Kidney glomerular epithelial cell (primary cell): ENCODE measurements at regions not wholly inside any gene's neighbourhood (a gene's known extent, or its start where the extent isn't known, plus 50 kb on each side); places are given as distances from the start of the nearest gene placed in this dataset.
A peak's percentile ranks its signal among the peaks of the same experiment; 100 is the strongest.

Experiments used
- DNase-seq: peaks from one replicate; lab custom pipeline; 2025; lab: John Stamatoyannopoulos, UW

GRCh38 chr10:2950546-2950945 is 116.8 kb upstream of the PFKP start:
- DNase-seq: no peak

DNA sequence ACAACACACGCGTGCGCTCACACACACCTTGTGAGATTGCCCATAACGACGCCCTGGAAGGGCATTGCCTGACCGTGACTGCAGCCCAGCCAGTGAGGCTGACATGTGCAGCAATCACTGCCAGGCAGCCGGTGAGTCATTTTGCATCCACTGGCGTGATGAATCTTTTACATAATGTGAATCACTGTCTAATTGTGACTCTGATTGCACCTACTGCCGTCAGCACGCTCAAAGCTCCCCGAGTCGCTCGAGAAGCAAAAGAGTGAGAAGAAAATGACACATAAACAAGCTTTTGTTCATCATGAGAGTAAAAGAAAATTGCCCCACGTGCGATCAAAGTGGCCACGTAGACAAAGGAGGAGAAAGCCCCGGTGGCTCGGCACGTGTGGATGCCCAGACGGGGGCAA is 117.4 kb upstream of the PFKP start:
- peak; percentile 16 for DNase-seq

DNA sequence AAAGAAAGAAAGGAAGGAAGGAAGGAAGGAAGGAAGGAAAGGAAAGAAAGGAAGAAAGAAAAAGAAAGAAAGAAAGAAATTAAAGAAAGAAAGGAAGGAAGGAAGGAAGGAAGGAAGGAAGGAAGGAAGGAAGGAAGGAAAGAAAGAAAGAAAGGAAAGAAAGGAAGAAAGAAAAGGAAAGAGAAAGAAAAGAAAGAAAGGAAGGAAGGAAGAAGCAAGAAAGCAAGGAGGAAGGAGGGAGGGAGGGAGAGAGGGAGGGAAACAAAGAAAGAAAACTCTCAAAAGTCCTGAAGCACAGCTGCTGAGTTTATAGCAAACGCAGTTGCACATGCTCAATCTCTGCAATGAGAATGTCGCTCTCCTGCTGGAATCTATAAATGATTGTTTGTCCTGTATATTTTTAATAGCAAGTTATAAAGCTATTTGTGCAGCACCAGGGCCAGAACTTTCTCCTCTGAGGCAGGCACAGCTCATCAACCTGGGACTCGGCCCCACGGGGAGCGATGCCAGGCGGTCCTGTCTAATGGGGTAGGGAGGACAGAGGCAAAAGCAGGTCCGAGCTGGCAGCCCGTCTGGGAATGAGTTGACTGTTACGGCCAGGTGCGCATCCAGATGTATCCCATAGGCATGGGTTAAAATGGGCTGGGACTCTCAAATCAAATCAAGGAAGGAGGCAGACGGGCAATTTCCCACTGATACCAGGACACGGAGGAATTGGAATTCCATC is 118.0 kb upstream of the PFKP start:
- no peak for DNase-seq

DNA sequence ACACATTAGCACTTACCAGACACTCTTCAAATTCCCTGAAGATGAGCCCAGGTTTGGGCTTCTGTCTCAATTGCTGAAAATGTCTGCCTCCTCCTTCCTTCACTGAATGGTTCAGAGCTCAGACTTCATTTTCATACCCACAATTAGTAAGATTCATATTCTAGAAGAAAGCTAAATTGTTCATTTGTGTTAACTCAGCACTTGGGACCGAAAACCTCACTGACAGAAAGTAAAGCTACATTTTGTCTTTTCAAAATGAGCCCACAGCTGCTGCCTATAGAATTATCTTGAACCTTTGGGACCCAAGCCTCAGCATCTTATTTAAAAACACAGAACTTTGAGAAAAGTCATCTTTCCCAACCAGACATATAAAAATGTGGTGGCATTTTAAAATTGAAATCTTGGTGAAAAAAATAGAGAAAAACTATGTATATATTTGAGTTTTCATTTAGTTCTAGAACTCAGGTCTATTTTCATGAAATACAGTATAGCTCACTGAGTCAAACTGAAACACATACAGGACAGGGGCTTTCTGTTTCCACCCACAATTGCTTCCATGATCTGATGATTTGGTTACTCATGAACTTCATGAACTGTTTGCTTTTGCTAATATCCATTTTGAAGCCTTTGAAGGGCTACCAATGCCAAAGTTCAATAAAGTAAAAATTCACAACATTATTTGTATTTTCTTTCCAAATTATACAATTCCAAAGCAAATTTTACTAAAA is 119.1 kb upstream of the PFKP start:
- DNase-seq: no peak

- no peak for DNase-seq
These were observed 122.6 kb upstream of the PFKP start for GRCh38 chr10:2944788-2945187.

GRCh38 chr10:2943932-2944614 is 123.3 kb upstream of the PFKP start:
- no peak for DNase-seq

DNA sequence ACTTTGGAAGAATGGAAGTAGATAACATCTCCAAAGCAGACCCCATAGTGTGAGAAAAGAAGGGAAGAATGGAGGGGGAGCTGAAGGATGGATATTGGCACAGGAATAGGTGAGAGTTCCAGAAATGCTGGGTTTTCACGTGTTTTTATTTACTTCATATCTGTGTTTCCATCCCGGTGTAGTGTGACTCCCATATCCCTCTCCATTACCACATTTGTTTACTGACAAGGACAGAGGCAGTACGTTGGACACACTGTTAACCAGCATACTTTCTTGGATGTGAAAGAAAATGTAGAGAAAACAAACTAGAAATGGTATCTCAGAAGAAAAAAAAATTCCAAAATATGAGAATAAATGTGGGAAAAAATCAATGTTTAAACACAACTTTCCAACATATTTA is 124.4 kb upstream of the PFKP start:
- DNase-seq: no peak

DNA sequence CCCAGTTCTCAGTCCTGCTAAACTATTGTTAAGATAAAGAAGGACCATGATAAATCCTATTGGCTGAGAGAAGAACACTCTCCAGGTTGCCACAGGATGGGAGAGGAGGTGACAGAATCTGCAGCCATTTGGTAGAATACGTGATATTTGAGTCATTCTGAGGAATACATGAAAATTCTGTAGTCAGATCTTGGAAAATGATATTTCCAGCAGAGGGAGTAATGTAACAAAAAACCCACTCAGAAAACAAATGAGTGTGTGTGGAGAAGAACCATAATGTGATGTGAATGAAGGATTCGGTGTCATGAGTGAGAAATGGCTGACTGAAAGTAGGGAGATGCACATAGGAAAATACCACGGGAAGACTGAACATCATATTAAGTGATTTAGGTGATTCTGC is 128.5 kb upstream of the PFKP start:
- DNase-seq: no peak

DNA sequence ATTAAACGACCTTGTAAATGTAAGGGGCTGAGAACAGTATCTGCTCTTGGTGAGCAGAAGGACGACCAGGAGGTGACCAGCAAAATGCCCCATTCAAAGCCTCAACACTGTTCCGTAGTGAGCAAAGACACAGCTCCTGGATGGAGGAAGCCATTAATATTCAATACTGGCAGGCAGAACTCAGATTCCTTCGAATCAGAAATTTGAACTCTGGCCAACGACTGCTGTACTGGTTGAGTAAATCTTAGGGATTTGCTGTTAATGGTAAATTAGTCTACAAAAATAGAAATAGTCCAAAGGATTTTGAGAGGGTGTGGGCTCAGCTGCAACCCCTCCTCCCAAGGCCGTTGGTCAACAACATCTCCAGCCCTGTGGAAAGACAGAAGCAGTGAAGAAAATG is 130.5 kb upstream of the PFKP start:
- peak; percentile 66 for DNase-seq

- DNase-seq: no peak
These were observed 131.5 kb upstream of the PFKP start for GRCh38 chr10:2935647-2936386.

GRCh38 chr10:2933924-2934323 is 133.4 kb upstream of the PFKP start:
- DNase-seq: no peak

- no peak for DNase-seq
These were observed 133.8 kb upstream of the PFKP start for GRCh38 chr10:2933519-2933918.

DNA sequence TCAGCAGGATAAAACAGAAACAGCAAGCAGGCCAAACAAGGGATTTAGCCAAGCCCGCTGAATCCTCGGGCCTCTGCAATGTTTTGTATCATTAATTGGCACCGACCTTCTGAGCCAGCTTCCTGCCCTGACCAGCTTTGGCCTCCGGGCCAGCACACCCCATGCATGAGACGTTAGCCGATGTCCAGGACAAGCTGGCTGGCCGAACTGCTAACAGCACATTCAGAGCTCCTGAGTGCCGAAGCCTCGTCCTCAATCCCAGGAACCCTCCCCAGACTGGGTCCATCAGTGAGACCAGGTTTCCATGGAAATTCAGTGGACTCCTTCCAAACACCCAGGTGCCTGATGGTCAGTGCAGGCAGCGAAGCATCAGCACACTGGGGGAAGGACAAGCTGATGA is 134.3 kb upstream of the PFKP start:
- no peak for DNase-seq

DNA sequence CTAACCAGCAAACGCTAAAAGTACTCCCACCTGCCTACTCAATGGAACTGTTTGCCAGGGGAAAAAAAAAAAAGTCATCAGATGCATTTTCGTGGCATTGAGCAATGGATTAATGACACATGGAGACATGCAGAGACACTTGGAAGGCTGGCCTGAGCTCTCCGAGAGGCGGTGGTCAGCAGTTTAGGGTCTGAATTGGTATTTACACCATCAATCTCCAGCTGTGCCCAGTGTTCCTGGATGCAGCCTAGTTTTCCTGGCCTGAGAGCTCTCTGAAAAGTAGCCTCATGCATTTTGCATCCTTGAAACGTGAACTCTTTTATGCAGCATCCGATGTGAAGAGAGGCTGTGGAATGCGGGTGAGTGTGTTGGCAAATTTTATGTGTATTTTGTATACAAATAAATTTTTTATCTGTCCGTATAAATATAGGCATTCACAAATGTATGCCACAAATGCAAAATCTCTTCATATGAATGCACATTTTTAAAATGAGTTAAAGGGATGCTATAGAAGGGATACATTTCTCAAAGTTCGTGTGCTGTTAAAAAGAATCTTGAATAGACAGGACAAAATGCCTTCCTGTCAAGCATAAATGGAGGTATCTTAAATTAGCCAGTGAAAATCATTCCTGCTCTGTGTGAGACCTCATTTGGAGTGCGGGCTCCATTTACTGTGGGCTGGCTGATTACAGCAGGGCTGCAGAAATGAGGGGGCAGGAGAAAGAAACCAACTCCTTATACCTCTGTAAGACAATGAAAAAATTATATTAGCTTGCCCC is 137.7 kb upstream of the PFKP start:
- DNase-seq: no peak

GRCh38 chr10:2927958-2928840 is 139.1 kb upstream of the PFKP start:
- peak; percentile 90 for DNase-seq

DNA sequence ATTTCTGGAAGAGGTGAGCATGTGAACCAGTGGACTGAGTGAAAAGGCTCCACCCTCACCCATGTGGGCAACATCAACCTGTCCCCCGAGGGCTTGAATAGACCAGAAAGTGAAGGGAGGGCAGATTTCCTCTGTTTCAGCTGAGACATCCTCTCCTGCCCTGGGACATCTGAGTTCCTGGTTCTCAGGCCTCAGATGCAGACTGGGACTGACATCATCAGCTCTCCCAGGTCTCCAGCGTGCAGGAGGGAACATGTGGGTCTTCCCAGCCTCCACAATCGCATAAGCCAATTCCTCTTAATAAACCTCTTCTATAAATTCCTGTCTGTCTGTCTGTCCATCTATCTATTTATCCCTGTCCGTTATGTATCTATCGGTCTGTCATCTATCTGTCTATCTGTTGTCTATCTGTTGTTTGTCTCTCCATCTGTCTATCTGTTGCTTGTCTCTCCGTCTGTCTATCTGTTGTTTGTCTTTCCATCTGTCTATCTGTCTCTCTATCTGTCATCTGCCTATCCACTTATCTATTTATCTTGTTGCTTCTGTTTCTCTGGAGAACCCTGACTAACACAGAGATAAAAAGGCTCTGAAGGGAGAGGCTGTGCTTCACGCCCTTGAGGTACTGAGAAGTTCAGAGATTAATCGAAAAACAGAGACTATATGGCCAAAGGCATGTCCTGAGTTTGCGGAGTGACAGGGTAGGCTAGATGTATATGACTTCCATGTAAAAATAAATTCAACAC is 140.3 kb upstream of the PFKP start:
- no peak for DNase-seq

- DNase-seq: peak; percentile 36
These were observed 141.7 kb upstream of the PFKP start for GRCh38 chr10:2925631-2926030.

DNA sequence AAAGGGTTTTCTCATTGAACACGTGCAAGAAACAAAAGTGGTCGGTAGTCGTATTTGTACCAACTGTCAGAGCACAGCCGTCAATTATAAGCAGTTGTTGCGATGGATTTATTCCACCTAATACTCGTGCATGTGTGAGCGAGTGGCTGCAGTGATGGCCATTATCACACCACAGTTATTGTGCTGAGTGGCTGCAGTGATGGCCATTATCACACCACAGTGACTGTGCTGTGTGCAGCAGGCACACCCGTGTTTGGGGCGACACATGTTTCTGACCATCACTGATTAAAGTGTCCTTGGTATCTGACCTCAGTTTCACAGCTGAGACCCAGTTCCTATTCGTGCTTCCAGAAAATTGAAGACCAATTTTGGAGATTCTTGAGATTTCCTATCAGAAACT is 142.9 kb upstream of the PFKP start:
- no peak for DNase-seq

DNA sequence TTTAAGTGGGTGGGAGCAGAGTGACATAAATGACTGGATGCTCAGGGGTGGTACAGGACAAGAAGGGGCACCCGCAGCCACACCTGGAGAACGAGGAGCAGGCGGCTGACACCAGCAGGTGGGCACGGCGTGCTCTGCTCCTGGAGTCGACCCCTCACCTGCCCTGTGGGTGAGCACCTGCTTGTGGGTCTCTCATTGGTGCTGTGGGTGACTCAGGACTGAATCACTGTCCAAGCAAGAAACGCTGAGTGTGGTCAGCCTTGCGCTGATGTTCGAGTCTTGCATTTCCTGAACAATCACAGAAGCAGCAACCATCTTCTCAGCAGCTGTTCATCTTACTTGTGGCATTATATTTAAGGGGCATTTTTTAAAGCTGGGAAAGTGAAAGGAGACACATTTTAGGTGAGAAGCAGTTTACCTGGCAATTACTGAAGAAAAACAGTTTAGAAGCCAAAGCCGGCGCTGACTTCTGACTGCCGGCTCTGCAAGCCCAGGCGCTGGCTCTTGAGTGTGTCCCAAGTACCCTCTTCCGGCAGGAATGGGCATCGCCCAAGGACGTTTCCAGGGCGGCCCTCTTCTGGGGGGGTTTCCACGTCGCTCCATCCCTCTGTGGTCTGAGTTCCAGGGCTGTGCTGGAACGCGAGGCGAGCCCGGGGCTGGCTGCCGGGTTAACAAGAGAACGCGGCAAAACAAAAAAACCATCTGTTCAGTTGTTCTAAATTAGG is 145.2 kb upstream of the PFKP start:
- DNase-seq: peak; percentile 13
